Mammary epithelial cell (primary cell): ENCODE measurements at regions not wholly inside any gene's neighbourhood (a gene's known extent, or its start where the extent isn't known, plus 50 kb on each side); places are given as distances from the start of the nearest gene placed in this dataset.

Experiments used
- EZH2 ChIP-seq: IDR thresholded peaks from 2 replicates; pipeline ENCODE4 v1.6.1; 2012; ENCODE audit warnings: low read length, inconsistent platforms, borderline replicate concordance
- TF ChIP-seq, protein P1 (sequence below), 2 donors: IDR thresholded peaks in 1 of 2; conservative IDR thresholded peaks in 1 of 2; 2 replicates each; pipeline ENCODE4 v1.5.1; 2011 to 2012; ENCODE audit warnings: inconsistent platforms in 2 of 2, low read length in 2 of 2, mild to moderate bottlenecking in 2 of 2, control low read depth in 1 of 2, low read depth in 1 of 2; ENCODE audit not compliant: insufficient read depth in 1 of 2; ENCODE audit errors: extremely low read depth in 1 of 2

GRCh38 chr4:126582737-126583136 is 1050.0 kb upstream of the INTU start:
- TF ChIP-seq, protein P1, sequence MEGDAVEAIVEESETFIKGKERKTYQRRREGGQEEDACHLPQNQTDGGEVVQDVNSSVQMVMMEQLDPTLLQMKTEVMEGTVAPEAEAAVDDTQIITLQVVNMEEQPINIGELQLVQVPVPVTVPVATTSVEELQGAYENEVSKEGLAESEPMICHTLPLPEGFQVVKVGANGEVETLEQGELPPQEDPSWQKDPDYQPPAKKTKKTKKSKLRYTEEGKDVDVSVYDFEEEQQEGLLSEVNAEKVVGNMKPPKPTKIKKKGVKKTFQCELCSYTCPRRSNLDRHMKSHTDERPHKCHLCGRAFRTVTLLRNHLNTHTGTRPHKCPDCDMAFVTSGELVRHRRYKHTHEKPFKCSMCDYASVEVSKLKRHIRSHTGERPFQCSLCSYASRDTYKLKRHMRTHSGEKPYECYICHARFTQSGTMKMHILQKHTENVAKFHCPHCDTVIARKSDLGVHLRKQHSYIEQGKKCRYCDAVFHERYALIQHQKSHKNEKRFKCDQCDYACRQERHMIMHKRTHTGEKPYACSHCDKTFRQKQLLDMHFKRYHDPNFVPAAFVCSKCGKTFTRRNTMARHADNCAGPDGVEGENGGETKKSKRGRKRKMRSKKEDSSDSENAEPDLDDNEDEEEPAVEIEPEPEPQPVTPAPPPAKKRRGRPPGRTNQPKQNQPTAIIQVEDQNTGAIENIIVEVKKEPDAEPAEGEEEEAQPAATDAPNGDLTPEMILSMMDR (conservative IDR thresholded peaks at IDR 0.05 in 1 of 2, IDR thresholded peaks at IDR 0.05 in 1 of 2; ENCODE audit: extremely low read depth in 1 of 2, insufficient read depth in 1 of 2, low read depth in 1 of 2, low read length in 2 of 2), result peak in 1 of 2 donors; percentile 45
- no peak for TF ChIP-seq EZH2
